Choroid plexus epithelial cell (primary cell): ENCODE measurements at regions not wholly inside any gene's neighbourhood (a gene's known extent, or its start where the extent isn't known, plus 50 kb on each side); places are given as distances from the start of the nearest gene placed in this dataset.
A peak's percentile ranks its signal among the peaks of the same experiment; 100 is the strongest.

ENCODE experiments used
- DNase-seq: peaks from one replicate; pipeline ENCODE4 v3.0.0-alpha.2; 2010; ENCODE audit warnings: low read depth
- H3K4me3 ChIP-seq: 2 replicates; pipeline ENCODE4 v1.5.1; 2011; ENCODE audit warnings: low read depth, mild to moderate bottlenecking, control low read depth, low read length, moderate library complexity
- TF ChIP-seq, protein P1 (sequence below): conservative IDR thresholded peaks from 2 replicates; pipeline ENCODE4 v1.5.1; 2011; ENCODE audit warnings: low read depth, mild to moderate bottlenecking, control low read depth, inconsistent platforms, low read length, moderate library complexity

DNA sequence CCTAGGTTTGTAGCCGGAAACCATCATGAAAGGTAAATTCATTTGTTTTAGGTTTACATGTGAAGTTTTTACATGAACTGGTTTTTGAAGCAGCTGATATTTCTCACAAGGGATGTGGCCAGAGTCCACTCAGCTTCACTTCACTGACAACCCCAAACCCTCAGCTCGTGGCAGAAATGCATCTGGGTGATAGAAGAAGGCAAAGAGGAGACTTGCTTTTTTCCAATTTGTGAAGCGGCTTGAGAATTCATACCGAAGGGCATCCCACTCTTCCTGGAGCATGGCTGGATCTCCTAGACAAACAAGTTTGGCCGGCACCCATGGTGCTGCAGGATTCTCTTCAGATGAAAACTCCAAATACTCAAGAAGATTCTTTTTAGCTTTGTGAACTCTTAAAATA lies 392.8 kb upstream of the CNR1 start:
- TF ChIP-seq, protein P1, sequence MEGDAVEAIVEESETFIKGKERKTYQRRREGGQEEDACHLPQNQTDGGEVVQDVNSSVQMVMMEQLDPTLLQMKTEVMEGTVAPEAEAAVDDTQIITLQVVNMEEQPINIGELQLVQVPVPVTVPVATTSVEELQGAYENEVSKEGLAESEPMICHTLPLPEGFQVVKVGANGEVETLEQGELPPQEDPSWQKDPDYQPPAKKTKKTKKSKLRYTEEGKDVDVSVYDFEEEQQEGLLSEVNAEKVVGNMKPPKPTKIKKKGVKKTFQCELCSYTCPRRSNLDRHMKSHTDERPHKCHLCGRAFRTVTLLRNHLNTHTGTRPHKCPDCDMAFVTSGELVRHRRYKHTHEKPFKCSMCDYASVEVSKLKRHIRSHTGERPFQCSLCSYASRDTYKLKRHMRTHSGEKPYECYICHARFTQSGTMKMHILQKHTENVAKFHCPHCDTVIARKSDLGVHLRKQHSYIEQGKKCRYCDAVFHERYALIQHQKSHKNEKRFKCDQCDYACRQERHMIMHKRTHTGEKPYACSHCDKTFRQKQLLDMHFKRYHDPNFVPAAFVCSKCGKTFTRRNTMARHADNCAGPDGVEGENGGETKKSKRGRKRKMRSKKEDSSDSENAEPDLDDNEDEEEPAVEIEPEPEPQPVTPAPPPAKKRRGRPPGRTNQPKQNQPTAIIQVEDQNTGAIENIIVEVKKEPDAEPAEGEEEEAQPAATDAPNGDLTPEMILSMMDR: no peak
- H3K4me3 ChIP-seq: no peak overlapping the region
- DNase-seq: no peak

DNA sequence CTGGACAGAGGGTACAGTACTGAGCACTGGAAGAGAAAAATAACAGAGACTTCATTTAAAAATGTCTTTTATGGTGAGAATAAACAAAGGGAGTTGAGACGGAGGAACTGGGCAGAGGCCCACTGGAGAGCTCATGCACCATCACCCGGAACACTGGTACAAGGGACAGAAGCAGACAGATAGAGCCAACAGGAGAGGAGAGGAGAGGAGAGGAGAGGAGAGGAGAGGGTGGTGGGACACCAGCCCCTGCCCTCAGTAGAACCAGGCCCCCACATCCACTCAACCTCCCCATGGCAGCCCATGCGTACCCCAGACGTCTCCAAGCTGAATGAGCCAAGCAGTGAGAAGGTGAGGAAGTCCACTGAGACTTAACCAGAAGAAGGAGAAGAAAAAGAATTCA lies 390.5 kb upstream of the CNR1 start:
- DNase-seq: no peak
- TF ChIP-seq, protein P1: no peak
- no peak overlapping the region for H3K4me3 ChIP-seq

DNA sequence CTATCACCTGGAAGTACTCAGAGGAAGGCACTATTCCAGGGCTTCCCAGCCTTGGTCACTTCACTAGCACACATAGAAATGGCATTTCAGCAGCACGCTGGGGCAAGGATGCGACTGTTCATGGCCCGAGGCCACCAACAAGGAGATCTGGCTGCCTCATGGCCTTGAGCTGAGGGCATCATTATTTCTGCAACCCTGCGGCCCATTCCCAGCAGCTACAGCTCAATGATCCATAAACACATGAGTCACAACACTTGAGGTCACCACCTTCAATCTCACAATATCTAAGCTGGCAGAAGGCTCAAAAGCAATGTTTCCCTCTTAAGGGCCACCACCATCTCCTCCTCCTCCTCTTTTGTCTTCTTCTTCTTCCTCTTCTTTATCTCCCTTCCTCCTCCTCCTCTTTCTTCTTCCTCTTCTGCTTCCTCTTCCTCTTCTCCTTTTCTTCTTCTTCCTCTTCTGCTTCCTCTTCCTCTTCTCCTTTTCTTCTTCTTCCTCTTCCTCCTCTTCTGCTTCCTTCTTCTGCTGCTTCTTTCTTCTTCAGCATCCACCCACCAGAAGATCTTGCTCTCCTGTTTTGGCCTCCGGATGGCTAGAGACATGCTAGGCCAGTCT lies 382.9 kb upstream of the CNR1 start:
- TF ChIP-seq, protein P1: no peak
- no peak overlapping the region for H3K4me3 ChIP-seq
- no peak for DNase-seq

DNA sequence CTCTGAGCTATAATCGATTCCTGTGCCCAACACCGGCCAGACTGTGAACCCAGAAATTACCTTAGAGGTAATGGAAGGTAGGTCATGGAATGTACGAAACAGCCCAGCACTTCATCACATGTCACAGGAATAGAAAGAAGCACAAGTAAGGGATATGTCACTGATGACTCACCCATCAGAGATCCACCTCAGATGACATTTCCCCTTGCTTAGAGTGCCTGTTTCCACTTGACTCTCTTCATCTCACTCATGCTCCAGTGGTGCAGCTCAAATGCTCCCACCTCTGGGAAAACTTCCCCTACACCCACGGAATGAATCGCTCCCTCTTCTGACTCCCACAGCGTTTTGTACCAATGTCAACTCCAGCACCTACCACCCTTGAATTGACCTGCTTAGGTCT lies 381.6 kb upstream of the CNR1 start:
- H3K4me3 ChIP-seq: no peak overlapping the region
- DNase-seq: no peak
- TF ChIP-seq, protein P1: no peak

DNA sequence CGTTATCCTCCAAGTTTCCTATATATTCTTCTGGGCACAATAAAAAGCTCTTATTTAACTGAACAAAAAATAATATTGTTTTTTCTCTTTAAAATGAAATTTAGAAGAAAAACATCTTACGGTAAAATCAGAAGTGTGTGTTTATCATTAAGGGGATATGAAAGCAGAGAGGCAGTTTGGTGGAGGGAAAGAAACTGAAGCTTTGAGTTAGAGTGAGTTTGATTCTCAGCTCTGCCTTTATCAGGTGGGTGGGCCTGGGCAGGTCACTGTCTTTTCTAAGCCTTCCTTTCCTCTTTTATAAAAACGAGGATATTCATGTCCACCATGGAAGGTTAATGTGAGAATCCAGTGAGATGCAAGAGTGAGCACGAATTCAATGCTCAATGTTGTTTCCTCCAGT lies 379.8 kb upstream of the CNR1 start:
- no peak overlapping the region for H3K4me3 ChIP-seq
- no peak for DNase-seq
- TF ChIP-seq, protein P1: no peak

DNA sequence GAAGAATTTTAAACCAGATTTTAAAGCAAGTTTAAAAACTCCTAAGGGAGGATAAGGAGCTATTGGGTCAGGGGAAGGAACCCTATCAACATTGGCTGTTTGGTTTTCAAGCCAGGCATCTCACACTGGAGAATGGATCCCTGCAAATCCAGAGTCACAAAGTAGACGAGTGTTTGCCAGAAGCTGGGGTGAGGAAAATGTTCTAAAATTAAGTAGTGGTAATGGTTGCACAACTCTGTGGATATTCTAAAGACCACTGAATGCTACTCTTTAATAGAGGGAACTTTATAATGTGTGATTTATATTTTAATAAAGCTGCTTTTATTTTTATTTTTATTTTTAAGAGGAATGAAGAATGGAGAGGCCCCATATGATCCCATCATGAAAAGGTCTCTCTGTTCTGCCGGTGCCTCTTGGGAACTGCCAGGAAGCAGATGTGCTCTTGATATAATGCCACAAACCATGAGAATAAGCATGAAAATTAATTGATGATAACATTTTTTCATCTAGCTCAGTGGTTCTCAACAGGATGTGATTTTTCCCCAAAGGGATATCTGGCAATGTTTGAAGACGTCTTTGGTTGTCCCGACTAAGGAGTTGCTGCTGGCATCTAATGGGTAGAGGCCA lies 379.0 kb upstream of the CNR1 start:
- DNase-seq: no peak
- TF ChIP-seq, protein P1: no peak
- no peak overlapping the region for H3K4me3 ChIP-seq

DNA sequence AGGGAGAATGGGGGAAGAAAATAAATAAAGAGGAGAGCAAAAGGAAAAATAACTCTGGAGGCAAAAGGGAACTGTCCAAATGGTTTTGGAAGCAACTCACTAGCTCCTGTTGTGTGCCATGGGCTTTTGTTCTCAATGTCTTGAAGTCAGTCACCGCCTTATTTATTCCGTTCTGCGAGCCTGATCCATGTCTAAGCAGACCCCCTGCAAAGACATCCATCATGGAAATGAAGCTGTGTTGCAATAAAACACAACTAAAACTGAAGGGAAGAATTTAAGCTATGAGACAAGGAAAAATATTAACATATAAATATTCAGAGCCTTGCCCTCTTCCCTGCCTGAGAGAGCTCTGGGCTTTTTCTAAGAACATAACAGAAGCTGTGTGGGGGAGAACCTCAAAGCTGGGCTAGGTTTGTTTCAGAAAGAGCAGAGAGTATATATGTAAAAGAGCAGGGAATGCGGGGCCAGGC lies 373.2 kb upstream of the CNR1 start:
- DNase-seq: peak; percentile 13
- TF ChIP-seq, protein P1: no peak
- no peak overlapping the region for H3K4me3 ChIP-seq
